ENCODE measurements at regions not wholly inside any gene's neighbourhood (a gene's known extent, or its start where the extent isn't known, plus 50 kb on each side); places are given as distances from the start of the nearest gene placed in this dataset.

- Histone ChIP-seq H3K9me3 (ENCODE audit: low read length) (no peaks in the 10 kb centered on the region), H3K4me1 (ENCODE audit: insufficient read depth, low read length, severe bottlenecking) (no peaks in the 10 kb centered on the region), H3K36me3 (ENCODE audit: insufficient read depth, low read length) (no peaks in the 10 kb centered on the region), H3K9me2 (ENCODE audit: low read depth, low read length) (no peaks in the 10 kb centered on the region), H3K4me3 (ENCODE audit: low read depth, low read length, poor library complexity, severe bottlenecking) (no peak overlapping the region), H3K4me2 (ENCODE audit: low read length) (no peak overlapping the region), H4K20me1 (ENCODE audit: insufficient read depth, low read length) (no peaks in the 10 kb centered on the region), H3K27ac (ENCODE audit: low read depth, low read length, poor library complexity, severe bottlenecking) (no peak overlapping the region), H2AFZ (ENCODE audit: low read length) (no peak overlapping the region), H3K27me3 (ENCODE audit: insufficient read depth, low read length) (no peaks in the 10 kb centered on the region), H3K79me2 (ENCODE audit: insufficient read depth, low read length) (no peaks in the 10 kb centered on the region), H3F3A (ENCODE audit: insufficient read depth, low read length) (no peaks in the 10 kb centered on the region), H3K9ac (ENCODE audit: low read length) (no peak overlapping the region)
- no peak for TF ChIP-seq EZH2 (IDR thresholded peaks at IDR 0.05; ENCODE audit: borderline replicate concordance, low read length)
- TF ChIP-seq, protein P1, sequence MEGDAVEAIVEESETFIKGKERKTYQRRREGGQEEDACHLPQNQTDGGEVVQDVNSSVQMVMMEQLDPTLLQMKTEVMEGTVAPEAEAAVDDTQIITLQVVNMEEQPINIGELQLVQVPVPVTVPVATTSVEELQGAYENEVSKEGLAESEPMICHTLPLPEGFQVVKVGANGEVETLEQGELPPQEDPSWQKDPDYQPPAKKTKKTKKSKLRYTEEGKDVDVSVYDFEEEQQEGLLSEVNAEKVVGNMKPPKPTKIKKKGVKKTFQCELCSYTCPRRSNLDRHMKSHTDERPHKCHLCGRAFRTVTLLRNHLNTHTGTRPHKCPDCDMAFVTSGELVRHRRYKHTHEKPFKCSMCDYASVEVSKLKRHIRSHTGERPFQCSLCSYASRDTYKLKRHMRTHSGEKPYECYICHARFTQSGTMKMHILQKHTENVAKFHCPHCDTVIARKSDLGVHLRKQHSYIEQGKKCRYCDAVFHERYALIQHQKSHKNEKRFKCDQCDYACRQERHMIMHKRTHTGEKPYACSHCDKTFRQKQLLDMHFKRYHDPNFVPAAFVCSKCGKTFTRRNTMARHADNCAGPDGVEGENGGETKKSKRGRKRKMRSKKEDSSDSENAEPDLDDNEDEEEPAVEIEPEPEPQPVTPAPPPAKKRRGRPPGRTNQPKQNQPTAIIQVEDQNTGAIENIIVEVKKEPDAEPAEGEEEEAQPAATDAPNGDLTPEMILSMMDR (IDR thresholded peaks at IDR 0.05; ENCODE audit: low read length) = no peak
Measured at GRCh38 chr12:83896416-83896815, 1016.2 kb downstream of the SLC6A15 start.

- Histone ChIP-seq H3K4me2 (ENCODE audit: low read length) (no peak overlapping the region), H3K36me3 (ENCODE audit: insufficient read depth, low read length) (no peaks in the 10 kb centered on the region), H3K4me3 (ENCODE audit: low read depth, low read length, poor library complexity, severe bottlenecking) (no peak overlapping the region), H3K27me3 (ENCODE audit: insufficient read depth, low read length) (no peaks in the 10 kb centered on the region), H3K27ac (ENCODE audit: low read depth, low read length, poor library complexity, severe bottlenecking) (no peak overlapping the region), H3K4me1 (ENCODE audit: insufficient read depth, low read length, severe bottlenecking) (no peaks in the 10 kb centered on the region), H2AFZ (ENCODE audit: low read length) (no peak overlapping the region), H3K9me2 (ENCODE audit: low read depth, low read length) (no peaks in the 10 kb centered on the region), H3K9ac (ENCODE audit: low read length) (no peak overlapping the region), H3K9me3 (ENCODE audit: low read length) (no peaks in the 10 kb centered on the region), H4K20me1 (ENCODE audit: insufficient read depth, low read length) (no peaks in the 10 kb centered on the region), H3F3A (ENCODE audit: insufficient read depth, low read length) (no peaks in the 10 kb centered on the region), H3K79me2 (ENCODE audit: insufficient read depth, low read length) (no peaks in the 10 kb centered on the region)
- TF ChIP-seq, protein P1 (IDR thresholded peaks at IDR 0.05; ENCODE audit: low read length) = no peak
- no peak for TF ChIP-seq EZH2 (IDR thresholded peaks at IDR 0.05; ENCODE audit: borderline replicate concordance, low read length)
Measured at GRCh38 chr12:83893101-83893500, 1019.5 kb downstream of the SLC6A15 start.

DNA sequence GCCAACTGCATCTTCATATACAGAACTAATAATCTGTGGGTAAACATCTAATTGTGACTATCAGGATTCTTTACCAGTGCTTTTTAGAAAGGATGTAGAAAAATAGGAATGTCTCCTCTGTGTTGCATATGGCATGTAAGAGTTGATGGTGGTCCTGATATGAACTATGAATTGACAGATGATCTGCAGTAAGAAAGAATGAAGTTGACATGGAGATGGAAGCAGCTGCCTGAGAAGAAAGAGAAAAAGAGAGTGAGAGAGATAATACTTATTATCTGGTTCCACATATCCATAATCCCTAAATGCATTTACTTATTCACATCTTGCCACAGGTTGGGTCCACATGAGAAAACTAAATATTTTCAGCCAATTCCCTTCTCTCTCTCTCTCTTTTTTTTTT lies 1022.9 kb downstream of the SLC6A15 start:
- Histone ChIP-seq H3K4me3 (ENCODE audit: low read depth, low read length, poor library complexity, severe bottlenecking) (no peak overlapping the region), H3K27ac (ENCODE audit: low read depth, low read length, poor library complexity, severe bottlenecking) (no peak overlapping the region), H3K79me2 (ENCODE audit: insufficient read depth, low read length) (no peaks in the 10 kb centered on the region), H2AFZ (ENCODE audit: low read length) (no peak overlapping the region), H4K20me1 (ENCODE audit: insufficient read depth, low read length) (no peaks in the 10 kb centered on the region), H3K9me3 (ENCODE audit: low read length) (no peaks in the 10 kb centered on the region), H3K36me3 (ENCODE audit: insufficient read depth, low read length) (no peaks in the 10 kb centered on the region), H3K9me2 (ENCODE audit: low read depth, low read length) (no peaks in the 10 kb centered on the region), H3K4me2 (ENCODE audit: low read length) (no peak overlapping the region), H3F3A (ENCODE audit: insufficient read depth, low read length) (no peaks in the 10 kb centered on the region), H3K9ac (ENCODE audit: low read length) (no peak overlapping the region), H3K4me1 (ENCODE audit: insufficient read depth, low read length, severe bottlenecking) (no peaks in the 10 kb centered on the region), H3K27me3 (ENCODE audit: insufficient read depth, low read length) (no peaks in the 10 kb centered on the region)
- no peak for TF ChIP-seq EZH2 (IDR thresholded peaks at IDR 0.05; ENCODE audit: borderline replicate concordance, low read length)
- TF ChIP-seq, protein P1 (IDR thresholded peaks at IDR 0.05; ENCODE audit: low read length) = no peak
